ENCODE measurements at regions not wholly inside any gene's neighbourhood (a gene's known extent, or its start where the extent isn't known, plus 50 kb on each side); places are given as distances from the start of the nearest gene placed in this dataset.
"Not testable (repeated sequence)": the region's sequence is repeated elsewhere in the genome, so short reads cannot be mapped to it uniquely, and the experiment has no call there.

DNA sequence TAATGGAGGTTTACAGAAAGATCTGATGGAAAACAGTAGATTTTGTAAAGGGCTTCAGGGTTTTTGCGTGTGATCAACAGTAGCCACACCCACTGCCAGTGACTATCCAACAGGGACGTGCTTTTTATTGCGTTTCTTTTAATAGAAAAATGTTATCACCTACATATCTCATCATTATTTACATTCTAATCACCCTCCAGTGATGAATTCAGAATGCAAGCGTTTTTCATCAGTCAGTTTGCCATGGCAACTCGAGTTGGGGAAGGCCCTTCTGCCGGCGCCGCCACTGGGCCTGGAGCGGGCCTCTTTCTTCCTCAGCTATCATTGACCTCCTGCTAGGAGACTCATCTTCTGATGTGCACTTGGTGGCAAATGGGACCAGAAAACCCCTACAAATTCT lies 90.3 kb upstream of the TMTC4 start:
- DNase-seq (ENCODE audit: low spot score): no peak

DNA sequence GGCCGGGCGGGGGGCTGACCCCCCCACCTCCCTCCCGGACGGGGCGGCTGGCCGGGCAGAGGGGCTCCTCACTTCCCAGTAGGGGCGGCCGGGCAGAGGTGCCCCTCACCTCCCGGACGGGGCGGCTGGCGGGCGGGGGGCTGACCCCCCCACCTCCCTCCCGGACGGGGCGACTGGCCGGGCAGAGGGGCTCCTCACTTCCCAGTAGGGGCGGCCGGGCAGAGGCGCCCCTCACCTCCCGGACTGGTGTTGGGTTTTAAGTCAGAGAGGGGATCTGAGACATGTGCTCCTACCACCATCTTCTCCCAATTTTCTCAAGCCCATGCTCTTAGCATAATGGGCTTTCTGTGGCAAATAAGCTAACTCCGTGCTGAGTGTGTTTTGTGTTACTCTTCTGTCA lies 87.5 kb upstream of the TMTC4 start:
- not testable (repeated sequence) for DNase-seq (ENCODE audit: low spot score)

DNA sequence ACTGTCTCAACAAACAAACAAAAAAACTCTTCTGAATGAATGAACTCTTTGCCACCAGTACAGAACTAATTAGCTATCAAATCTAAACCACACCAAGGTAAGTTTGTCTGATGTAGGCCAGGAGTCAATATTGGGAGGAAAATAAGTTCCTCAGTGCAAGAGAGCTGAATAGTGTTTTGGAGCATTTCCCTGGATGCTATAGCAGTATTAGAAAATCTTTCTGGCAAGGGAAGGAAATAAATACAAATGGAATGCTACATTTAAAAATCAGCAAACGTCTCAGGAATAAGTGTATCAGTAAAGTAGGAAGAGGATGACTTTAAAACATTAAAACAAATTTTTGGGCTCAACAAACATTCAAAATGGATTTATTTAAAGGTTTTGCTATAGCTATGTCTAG lies 81.3 kb upstream of the TMTC4 start:
- DNase-seq (ENCODE audit: low spot score): no peak

DNA sequence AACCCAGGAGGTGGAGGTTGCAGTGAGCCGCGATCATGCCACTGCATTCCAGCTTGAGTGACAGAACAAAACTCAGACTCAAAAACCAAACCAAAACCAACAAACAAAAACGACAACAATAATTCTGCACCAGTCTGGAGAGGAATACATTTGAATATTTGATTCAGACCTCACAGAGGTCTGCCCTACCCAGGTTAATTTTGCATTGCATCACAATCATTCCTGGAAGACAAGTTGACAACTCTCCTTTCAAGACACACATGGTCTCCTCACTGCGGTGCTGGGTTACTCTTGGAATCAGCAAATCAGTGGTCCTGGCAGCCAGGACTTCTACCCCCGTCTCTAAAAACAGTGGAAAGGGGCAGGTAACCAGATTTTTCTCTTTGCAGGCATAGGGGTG lies 79.9 kb upstream of the TMTC4 start:
- DNase-seq (ENCODE audit: low spot score): no peak

DNA sequence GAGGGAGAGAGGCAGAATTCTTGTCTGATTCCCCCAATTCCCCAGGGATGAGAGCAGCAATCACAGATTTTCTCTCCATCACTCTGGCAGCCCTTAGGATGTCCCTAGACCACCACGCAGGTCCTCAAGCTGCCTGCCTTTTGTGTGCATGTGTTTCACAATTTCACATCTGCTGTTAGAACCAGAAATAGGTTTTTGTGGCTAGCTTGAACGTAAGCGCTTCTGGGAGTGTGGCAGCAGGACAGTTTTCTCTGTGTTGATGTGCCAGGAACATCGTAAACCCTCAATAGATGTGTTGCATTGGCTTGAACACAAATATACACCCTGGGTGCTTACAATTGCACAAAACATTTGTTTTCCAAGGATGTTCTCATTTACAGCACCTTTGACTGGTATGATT lies 78.8 kb upstream of the TMTC4 start:
- DNase-seq (ENCODE audit: low spot score): no peak

DNA sequence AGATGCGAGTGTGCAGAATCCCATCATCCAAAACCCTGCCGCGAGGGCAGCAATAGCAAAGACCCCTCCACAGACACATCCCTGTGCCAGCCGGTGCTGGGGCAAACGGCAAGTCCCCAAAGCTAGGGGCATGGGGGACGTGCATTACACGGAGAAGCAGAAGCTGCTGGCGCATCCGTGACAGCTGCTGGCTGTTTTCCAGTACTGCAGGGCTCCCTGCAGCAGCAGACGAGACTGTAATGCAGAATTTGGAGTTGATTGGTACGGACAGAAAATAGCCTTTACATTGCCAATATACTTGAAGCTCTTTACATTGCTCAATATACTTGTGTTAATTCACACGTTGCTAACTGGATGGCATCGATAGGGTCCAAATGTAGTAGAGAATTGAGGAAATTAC lies 77.2 kb upstream of the TMTC4 start:
- peak; percentile 31 for DNase-seq (ENCODE audit: low spot score)

DNA sequence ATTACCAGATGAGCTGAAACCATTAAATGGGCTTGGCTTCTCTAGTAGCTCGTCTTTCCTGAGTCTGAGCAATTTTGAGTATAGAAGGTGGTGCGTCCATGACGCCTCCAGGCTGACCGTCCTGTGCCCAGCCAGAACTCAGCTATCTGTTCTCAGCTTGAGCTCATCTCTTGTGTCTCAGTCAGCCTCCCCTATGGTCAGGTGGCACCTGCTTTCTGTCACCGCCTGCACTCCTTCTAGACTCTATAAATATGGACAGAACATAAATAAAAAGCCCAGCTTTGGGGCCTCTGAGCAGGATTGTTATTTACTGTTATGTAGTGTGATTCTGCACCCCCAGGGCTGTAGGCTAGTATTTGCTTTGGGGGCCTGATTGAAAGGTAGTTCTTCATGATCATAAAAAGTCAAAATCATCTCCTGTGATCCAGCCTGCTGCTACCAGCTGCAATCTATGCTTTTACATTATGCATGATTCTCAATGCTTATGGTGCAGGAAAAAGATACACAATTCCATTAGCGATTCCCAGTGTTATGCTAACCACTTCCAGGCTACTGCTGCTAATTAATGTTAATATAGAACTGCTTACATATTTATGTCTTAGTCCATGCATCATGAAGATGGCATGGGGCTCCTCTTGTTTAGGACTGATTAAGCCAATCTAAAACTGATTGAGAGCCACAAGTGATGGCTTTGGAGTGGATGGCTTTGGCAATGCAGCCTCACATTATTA lies 72.5 kb upstream of the TMTC4 start:
- DNase-seq (ENCODE audit: low spot score): no peak

DNA sequence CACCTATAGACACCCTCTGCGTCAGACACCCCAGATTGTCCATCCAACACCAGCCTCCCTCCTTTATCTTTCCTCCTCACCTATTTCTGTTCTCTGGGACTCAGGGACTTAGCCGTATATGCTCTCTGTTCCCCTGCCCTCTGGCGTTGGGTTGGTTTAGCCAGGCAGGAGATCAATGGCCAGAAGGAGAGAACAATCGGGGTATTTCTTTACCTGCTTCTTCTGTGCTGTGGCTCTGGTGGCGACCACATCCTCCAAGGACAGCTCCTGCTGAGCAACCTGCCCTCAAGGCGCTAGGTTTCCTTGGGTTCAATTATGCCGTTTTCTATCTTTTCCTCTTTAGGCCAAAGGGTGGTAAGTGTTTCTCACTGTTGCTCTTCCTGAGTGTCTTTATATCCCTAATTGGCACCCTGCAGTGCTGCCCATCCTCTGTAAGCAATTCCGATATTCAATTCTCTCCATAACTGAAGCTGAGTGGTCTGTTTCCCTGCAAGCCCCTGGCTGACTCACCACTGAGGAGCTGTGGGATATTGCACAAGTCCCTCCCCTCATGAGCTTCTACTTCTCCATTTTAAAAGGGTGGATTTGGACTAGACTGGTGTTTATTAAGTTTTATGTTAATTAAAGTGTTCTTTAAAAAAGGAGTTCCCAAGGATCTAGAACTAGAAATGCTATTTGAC lies 63.7 kb upstream of the TMTC4 start:
- no peak for DNase-seq (ENCODE audit: low spot score)

DNA sequence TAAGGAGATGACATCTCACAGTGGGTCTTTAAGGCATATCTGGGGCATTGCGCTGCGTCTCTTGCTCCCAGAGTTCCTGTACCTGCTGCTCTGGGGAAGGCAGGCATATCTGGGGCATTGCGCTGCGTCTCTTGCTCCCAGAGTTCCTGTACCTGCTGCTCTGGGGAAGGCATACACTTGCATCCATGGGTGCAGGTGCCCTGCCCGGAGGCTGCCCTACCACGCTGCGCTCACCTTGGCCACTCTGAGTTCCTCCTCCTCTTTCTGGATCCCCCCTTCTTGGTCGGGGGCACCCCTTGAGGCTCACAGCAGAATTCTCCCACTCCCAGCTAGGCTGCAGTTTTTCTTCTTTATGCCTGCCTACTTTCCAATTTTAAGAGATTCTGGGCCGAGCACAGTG lies 60.9 kb upstream of the TMTC4 start:
- DNase-seq (ENCODE audit: low spot score): no peak

DNA sequence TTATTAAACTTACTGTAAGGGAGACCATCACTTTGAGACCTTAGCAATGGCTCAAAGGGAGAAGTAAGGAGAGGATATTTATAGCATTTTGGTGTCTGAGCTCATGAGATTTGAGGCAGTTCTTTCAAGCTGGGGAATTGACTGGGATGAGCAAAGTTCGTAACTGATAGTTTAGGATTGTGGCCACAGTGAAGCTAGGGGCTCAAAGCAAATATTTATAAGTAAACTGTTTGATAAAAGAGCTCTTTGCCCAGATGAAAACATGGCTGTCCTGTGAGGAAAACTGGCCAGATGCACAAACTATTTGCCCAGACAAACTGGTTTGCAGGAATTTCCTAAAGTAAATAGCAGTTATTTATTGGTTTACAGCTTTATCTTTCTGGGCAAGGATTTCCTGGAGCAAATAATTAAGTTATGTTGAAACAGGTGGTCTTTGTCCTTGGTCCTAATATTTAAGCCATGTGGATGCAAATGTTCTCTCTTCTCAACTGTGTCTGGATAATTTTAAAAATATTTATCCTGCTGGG lies 59.7 kb upstream of the TMTC4 start:
- DNase-seq (ENCODE audit: low spot score): no peak

DNA sequence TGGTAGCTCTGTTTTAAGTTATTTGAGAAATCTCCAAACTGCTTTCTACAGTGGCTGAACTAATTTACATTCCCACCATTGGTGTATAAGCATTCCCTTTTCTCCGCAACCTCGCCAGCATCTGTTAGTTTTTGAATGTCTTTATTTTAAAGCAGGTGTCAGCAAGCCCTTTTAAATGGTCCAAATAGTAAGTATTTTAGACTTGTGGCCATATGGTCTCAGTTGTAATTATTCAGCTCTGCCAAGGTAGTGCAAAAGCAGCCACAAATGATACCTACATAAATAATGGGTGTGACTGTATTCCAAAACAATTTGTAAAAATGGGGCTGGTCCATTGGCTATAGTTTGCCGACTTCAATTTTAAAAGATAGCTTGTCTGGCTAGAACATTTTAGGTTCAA lies 58.7 kb upstream of the TMTC4 start:
- no peak for DNase-seq (ENCODE audit: low spot score)

DNA sequence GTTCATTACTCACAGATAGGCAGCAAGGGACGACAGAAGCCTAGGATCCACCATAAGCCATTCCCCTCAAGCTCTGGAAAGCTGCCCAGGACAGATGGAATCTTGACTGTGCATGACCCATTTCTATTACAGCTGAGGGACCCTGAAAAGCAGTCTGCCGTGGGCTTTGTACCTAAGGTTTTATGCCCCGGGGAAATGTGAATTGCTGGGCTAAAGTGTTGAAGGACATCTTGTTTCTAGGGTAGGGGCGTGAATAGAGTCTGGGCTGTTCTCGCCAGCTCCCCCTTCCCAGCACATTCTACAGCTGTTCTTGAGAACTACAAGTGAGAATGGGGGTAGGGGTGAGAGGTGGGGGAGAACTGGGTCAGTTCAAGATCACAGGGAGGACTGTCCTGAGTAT lies 53.6 kb upstream of the TMTC4 start:
- no peak for DNase-seq (ENCODE audit: low spot score)

DNA sequence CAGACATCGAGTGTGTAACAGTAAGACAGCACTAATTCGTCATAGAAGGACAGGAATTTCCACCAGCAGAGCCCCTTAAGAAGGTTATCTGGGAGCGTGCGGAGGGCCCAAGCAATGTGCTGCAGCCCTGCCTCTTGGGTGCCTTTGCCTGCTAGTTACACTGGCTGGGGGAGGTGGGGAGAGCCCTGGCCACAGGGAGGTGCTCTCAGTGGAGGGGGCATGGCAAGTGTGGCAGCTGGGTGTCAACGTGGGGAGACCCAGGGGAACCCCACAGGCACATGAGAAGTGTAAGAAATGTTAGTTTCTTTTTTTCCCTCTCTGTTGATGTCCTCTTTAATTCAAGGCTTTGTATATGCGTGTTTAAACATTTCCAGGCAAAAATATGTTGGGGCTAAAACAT lies 50.9 kb upstream of the TMTC4 start:
- DNase-seq (ENCODE audit: low spot score): no peak

DNA sequence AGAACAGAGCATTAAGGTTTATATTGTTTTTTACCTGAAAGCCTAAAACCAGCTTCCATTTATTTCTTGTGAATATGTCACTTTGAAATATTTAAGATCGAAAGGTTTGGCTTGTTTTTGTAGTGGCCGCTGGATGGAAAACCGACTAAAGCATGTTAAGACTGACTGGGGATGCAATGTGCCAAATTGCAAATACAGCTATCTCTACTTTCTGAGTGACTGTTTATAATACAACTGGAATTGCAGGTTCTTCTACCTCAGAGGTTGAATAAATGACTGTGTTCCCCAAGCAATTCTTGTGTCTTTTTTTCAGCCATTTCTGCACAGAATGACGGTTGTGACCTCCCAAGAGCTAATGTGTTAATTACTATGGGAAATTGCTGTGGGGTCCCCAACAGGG lies 50.0 kb upstream of the TMTC4 start:
- DNase-seq (ENCODE audit: low spot score): no peak

Measured in COLO829 (cell line).